Effector memory CD8-positive, alpha-beta T cell (primary cell): ENCODE measurements at regions not wholly inside any gene's neighbourhood (a gene's known extent, or its start where the extent isn't known, plus 50 kb on each side); places are given as distances from the start of the nearest gene placed in this dataset.
A peak's percentile ranks its signal among the peaks of the same experiment; 100 is the strongest.

Experiments
- ATAC-seq: fragments of 150-1000 bp; cut with Tn5 transposase; replicated peaks from 2 replicates; pipeline ENCODE4 v1.10.0; 2021; ENCODE audit warnings: mild to moderate bottlenecking, moderate library complexity
- DNase-seq, 3 experiments: peaks; one replicate each; pipeline ENCODE4 v3.0.0; 2021
- H3K27ac Mint-ChIP-seq, 2 donors: one replicate each; pipeline ENCODE4 v1.8.0; 2022; ENCODE audit warnings: mild to moderate bottlenecking in 2 of 2, mixed read lengths in 2 of 2, moderate library complexity in 2 of 2
- H3K27me3 Mint-ChIP-seq, 2 donors: one replicate each; pipeline ENCODE4 v1.8.0; 2022; ENCODE audit warnings: mixed read lengths in 2 of 2
- H3K36me3 Mint-ChIP-seq: one replicate; pipeline ENCODE4 v1.8.0; 2022; ENCODE audit warnings: mild to moderate bottlenecking, moderate library complexity, mixed read lengths; ENCODE audit not compliant: insufficient read depth
- H3K4me1 Mint-ChIP-seq, 2 donors: one replicate each; pipeline ENCODE4 v1.8.0; 2022; ENCODE audit warnings: low read depth in 2 of 2, mixed read lengths in 2 of 2
- H3K4me3 Mint-ChIP-seq, 2 donors: one replicate each; pipeline ENCODE4 v1.8.0; 2022; ENCODE audit warnings: mild to moderate bottlenecking in 2 of 2, mixed read lengths in 2 of 2, moderate library complexity in 2 of 2
- H3K9me3 Mint-ChIP-seq, 2 donors: one replicate each; pipeline ENCODE4 v1.8.0; 2022; ENCODE audit warnings: mixed read lengths in 2 of 2

DNA sequence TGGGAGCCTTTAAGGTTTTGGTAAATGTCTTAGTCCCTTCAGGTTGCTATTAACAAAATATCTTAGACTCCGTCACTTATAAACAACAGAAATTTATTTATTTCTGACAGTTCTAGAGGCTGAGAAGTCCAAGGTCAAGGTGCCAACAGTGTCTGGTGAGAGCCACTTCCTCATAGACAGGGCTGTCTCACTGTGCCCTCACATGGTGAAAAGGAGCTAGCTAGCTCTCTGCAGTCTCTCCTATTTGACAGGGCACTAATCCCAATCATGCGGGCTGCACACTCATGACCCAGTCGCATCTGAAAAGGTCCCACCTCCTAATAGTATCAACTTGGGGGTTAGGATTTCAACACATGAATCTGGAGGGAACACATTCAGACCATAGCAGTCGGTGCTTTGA, 63.4 kb upstream of the KLF3 start:
- peak overlapping the region in 1 of 2 donors; percentile 82 for H3K27ac Mint-ChIP-seq
- H3K36me3 Mint-ChIP-seq, result no peaks in the 10 kb centered on the region
- no peak overlapping the region for H3K4me3 Mint-ChIP-seq
- H3K4me1 Mint-ChIP-seq, result peaks cover 14 to 29% of the 10 kb centered on the region in 2 donors
- no peaks in the 10 kb centered on the region for H3K9me3 Mint-ChIP-seq
- ATAC-seq (peak; percentile 68), DNase-seq (peak in 1 of 3 experiments; percentile 5)
- H3K27me3 Mint-ChIP-seq, result no peaks in the 10 kb centered on the region

DNA sequence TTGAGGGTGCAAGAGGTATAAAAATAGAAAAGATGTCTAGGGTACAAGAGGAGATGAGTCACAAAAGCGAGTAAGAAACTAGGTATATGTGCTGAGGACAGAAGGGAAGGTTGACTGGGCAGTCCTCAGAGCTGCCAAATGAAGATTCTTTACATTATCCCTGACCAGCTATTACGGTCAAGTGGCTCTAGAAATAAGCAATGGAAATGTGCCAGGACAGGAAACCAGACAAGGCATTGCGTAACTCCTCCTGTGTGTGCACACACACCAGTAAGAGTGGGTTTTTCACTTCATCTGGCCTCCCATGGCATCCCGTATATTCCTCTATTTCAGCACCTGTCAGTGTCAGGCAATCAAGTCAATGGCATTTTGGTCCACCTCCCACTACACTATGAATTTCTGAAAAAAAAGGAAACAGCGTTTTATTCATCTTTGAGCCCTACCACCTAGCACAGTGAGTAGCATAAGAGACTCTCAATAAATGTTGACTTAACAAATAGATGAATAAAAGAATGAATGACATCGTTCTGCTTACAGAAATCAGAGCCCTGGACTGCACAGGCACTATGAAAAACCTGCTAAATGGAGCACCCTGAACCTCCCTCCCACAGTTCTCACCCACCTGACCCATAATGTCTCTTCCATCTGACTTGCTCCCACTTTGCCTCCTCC, 62.6 kb upstream of the KLF3 start:
- peak overlapping the region in 1 of 2 donors; percentile 82 for H3K27ac Mint-ChIP-seq
- H3K9me3 Mint-ChIP-seq, result no peaks in the 10 kb centered on the region
- H3K4me1 Mint-ChIP-seq, result peaks cover 21 to 36% of the 10 kb centered on the region in 2 donors
- H3K4me3 Mint-ChIP-seq, result no peak overlapping the region
- no peaks in the 10 kb centered on the region for H3K27me3 Mint-ChIP-seq
- DNase-seq (no peak), ATAC-seq (no peak)
- no peaks in the 10 kb centered on the region for H3K36me3 Mint-ChIP-seq

DNA sequence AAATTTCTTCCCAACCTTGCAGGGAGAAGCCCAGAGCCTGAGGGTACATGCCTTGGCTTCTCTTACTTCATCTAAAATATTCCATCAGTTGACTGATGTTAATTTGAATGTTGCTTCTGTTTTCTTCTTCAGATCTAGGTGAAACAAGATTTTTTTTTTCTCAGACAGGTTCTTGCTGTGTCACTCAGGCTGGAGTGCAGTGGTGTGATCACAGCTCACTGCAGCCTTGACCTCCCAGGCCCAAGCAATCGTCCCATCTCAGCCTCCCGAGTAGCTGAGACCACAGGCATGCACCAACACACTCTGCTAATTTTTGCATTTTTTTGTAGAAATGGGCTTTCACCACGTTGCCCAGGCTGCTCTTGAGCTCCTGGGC, 62.1 kb upstream of the KLF3 start:
- no peak overlapping the region for H3K4me3 Mint-ChIP-seq
- H3K27me3 Mint-ChIP-seq, result no peaks in the 10 kb centered on the region
- H3K36me3 Mint-ChIP-seq, result no peaks in the 10 kb centered on the region
- DNase-seq, result no peak
- no peaks in the 10 kb centered on the region for H3K9me3 Mint-ChIP-seq
- H3K4me1 Mint-ChIP-seq, result peaks cover 24 to 39% of the 10 kb centered on the region in 2 donors
- no peak for ATAC-seq
- H3K27ac Mint-ChIP-seq, result no peak overlapping the region

DNA sequence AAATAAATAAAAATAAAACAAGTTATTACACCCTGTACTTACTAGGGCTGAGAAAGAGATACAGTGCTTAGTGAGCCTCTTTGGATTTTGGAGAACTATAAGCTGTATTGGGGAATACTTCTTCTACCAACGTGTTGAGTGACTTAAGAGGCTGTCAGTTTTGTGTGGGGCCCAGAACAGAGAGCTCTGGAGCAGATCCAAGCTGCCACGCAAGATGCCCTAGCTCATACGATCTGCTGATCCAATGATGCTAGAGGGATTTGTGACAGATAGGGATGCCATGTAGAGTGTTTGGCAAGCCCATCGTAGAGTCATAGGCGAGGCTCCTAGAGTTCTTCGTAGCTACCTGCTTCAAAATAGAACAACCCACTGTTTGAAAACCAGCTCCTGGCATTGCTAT, 60.3 kb upstream of the KLF3 start:
- Mint-ChIP-seq H3K4me3 (no peak overlapping the region), H3K9me3 (no peaks in the 10 kb centered on the region), H3K4me1 (peaks cover 26 to 43% of the 10 kb centered on the region in 2 donors), H3K27me3 (no peaks in the 10 kb centered on the region), H3K27ac (no peak overlapping the region), H3K36me3 (no peaks in the 10 kb centered on the region)
- DNase-seq (no peak), ATAC-seq (no peak)

DNA sequence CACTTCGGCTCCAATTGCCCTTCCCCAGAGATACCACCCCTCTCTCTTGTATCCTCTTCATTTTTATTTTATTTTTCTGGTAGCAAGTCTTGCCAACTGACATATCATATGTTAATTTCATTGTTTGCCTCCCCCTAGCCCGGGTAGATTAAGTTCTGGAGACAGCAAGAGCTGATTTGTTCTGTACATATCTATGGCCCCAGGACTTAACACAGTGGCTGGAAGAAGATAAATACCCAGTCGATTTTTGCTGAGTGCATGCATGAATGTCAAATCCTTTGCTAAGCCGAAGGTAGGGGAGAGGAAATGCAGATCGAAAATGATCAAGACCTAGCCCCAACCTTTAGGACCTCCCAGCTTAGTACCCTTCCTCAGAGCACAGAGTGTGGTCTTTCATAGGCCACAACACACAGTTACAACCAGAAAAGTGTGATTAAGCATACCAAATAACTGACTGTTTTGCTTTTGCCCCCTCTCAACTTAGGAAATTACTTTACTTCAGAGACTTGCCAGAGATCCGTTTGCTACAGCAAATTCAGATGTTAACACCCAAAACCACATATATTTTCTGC, 58.7 kb upstream of the KLF3 start:
- peaks cover 3% of the 10 kb centered on the region for H3K36me3 Mint-ChIP-seq
- H3K27me3 Mint-ChIP-seq, result no peaks in the 10 kb centered on the region
- peak overlapping the region; percentile 33 to 76 for H3K27ac Mint-ChIP-seq
- DNase-seq (no peak), ATAC-seq (no peak)
- H3K4me3 Mint-ChIP-seq, result peak overlapping the region in 1 of 2 donors; percentile 32
- H3K4me1 Mint-ChIP-seq, result peaks cover 30 to 48% of the 10 kb centered on the region in 2 donors
- no peaks in the 10 kb centered on the region for H3K9me3 Mint-ChIP-seq

DNA sequence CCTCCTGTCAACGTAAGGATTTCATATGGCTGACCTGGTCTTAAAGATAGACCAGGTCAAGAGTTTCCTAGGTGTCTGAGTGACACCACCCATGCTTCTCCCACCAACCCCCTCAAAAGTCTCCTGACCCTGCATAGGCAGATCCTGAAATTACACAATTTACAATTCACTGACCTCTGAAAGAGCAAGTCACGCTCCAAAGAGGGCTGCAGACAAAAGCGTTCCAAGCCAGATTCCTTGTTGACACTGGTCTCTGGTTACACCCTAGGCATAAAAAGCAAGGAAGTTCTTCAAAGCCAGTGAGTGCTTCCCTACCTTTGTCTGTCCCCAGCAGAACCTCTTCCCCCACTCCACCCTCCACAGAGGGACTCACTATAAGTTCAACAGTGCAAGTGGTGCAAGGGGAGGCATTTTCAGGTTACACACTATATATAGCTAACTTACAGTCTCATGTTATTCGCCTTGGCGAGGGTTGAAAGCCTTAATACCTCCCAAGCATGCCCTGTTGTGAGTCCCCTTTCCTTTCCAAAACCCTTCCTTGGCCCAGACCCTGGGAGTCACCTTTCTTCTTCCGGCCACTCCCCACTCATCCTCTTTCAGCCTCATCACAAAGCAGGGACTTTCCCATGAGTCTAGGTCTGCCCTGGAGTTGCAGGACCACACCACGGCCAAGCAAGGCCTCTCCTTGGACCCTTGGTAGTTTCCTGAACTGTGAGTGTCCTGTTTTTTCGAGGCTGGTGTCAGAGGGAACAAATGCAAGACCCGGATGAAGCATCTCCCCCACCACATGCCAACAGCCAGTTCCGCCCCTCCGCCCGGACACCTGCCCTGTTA, 58.0 kb upstream of the KLF3 start:
- Mint-ChIP-seq H3K9me3 (no peaks in the 10 kb centered on the region), H3K27me3 (no peaks in the 10 kb centered on the region), H3K36me3 (peaks cover 3% of the 10 kb centered on the region), H3K4me3 (no peak overlapping the region), H3K27ac (peak overlapping the region; percentile 33 to 76), H3K4me1 (peaks cover 30 to 42% of the 10 kb centered on the region in 2 donors)
- no peak for ATAC-seq
- DNase-seq, result no peak

DNA sequence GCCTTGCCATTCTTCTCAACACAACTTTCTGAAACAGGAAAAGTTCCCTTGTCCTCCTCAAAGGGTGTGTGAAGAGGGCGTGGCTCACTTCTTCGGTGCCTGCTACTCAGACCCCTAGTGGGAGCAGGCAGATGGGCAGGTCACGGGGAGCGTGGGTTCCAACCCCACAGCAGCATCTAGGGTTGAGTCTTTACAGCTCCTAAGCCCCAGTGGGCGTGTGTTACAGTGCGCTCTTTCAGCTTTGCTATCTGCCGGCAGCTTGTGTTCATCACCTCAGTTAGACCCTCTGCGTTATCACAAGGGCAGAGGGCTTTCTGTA, 57.5 kb upstream of the KLF3 start:
- Mint-ChIP-seq H3K27me3 (no peaks in the 10 kb centered on the region), H3K27ac (no peak overlapping the region), H3K4me1 (peaks cover 30 to 37% of the 10 kb centered on the region in 2 donors), H3K4me3 (no peak overlapping the region), H3K36me3 (peaks cover 3% of the 10 kb centered on the region), H3K9me3 (no peaks in the 10 kb centered on the region)
- DNase-seq (no peak), ATAC-seq (no peak)

DNA sequence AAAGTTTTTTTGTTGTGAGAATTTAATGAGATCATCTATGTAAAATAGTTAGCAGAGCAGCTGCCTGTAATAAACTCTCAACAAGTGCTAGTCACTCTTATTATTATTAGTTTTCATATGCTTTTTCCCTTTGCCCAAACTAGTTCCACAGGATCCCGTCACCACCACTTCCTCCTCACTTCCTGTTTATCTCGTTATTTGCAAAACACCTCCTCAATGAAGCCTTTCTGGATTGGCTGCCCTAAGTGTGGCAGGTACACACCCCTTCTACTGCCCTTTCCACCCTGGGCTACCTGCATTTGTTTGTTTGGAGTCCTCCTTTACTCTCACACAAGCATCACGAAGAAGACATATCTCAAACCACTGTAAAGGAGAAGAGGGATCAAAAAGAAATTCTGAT, 54.4 kb upstream of the KLF3 start:
- no peak for ATAC-seq
- Mint-ChIP-seq H3K27ac (peak overlapping the region; percentile 1 to 64), H3K27me3 (no peaks in the 10 kb centered on the region), H3K9me3 (no peaks in the 10 kb centered on the region), H3K4me3 (peak overlapping the region in 1 of 2 donors; percentile 2), H3K4me1 (peaks cover 26 to 30% of the 10 kb centered on the region in 2 donors), H3K36me3 (peaks cover 3% of the 10 kb centered on the region)
- DNase-seq, result no peak

DNA sequence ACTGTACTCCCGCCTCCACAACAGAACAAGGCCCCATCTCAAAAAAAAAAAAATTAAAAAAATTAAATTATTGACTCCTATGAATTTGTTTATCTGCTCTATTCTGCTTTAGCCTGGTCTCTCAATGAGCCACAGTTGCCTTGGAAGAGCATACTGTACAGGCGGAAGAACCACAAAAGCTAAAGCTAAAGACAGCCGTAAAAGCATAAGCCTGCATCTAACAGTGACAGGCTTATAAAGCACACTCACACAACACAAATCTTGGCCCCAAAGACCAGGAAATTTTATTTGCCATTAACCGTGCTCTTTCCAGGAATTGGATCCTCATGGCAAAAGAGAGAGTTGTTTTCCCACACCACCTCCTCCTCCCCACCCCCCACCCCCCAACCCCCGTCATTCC, 53.5 kb upstream of the KLF3 start:
- ATAC-seq, result no peak
- no peak for DNase-seq

DNA sequence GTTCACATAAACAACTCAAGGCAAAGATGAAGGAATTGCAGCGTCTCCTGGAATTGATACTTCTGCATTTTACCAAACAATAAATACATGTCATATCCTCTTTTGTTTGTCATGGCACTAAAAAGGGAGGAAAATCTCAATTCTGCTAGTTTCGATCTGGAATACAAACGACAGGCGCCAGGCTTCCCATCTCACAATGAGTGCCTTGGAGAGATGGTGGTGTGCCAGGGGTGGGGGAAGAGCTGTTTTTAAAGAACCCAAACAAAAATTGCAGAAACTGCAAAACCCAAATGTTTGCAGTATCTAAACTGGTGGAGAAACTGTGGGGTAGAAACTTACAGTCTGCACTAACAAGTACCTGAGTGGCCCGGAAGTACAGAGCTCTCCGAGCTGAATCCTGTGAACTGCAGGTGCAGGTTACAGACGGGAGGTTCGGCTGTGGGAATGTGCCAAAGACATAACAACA, 53.0 kb upstream of the KLF3 start:
- H3K27me3 Mint-ChIP-seq, result no peaks in the 10 kb centered on the region
- no peaks in the 10 kb centered on the region for H3K9me3 Mint-ChIP-seq
- no peak overlapping the region for H3K27ac Mint-ChIP-seq
- H3K36me3 Mint-ChIP-seq, result peaks cover 3% of the 10 kb centered on the region
- DNase-seq, result no peak
- H3K4me1 Mint-ChIP-seq, result peaks cover 13 to 17% of the 10 kb centered on the region in 2 donors
- H3K4me3 Mint-ChIP-seq, result no peak overlapping the region
- no peak for ATAC-seq

More for the DNA sequence above, 53.5 kb upstream of the KLF3 start:
- H3K27me3 Mint-ChIP-seq, result no peaks in the 10 kb centered on the region
- H3K27ac Mint-ChIP-seq, result no peak overlapping the region
- H3K4me3 Mint-ChIP-seq, result no peak overlapping the region
- H3K4me1 Mint-ChIP-seq, result peaks cover 18 to 21% of the 10 kb centered on the region in 2 donors
- H3K36me3 Mint-ChIP-seq, result peaks cover 3% of the 10 kb centered on the region
- H3K9me3 Mint-ChIP-seq, result no peaks in the 10 kb centered on the region

DNA sequence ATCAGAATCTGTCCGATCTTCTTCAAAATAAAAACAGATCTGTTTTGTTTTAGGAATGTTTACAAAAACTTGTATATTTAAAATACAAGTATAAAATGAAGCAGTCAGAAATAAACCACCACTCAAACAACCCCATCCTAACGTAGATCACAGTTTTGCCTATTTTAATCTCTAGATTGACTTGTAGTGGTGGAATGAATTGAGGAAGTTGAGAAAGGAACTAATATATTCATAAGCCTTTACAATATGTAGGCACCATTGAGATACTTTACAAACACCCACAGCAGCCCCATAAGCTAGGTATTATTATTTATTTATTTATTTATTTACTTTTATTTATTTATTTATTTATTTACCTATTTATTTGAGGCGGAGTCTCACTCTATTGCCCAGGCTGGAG, 52.3 kb upstream of the KLF3 start:
- peaks cover 7 to 11% of the 10 kb centered on the region in 2 donors for H3K4me1 Mint-ChIP-seq
- ATAC-seq (no peak), DNase-seq (no peak)
- H3K27me3 Mint-ChIP-seq, result no peaks in the 10 kb centered on the region
- no peaks in the 10 kb centered on the region for H3K9me3 Mint-ChIP-seq
- no peak overlapping the region for H3K27ac Mint-ChIP-seq
- H3K36me3 Mint-ChIP-seq, result peaks cover 3% of the 10 kb centered on the region
- H3K4me3 Mint-ChIP-seq, result no peak overlapping the region

DNA sequence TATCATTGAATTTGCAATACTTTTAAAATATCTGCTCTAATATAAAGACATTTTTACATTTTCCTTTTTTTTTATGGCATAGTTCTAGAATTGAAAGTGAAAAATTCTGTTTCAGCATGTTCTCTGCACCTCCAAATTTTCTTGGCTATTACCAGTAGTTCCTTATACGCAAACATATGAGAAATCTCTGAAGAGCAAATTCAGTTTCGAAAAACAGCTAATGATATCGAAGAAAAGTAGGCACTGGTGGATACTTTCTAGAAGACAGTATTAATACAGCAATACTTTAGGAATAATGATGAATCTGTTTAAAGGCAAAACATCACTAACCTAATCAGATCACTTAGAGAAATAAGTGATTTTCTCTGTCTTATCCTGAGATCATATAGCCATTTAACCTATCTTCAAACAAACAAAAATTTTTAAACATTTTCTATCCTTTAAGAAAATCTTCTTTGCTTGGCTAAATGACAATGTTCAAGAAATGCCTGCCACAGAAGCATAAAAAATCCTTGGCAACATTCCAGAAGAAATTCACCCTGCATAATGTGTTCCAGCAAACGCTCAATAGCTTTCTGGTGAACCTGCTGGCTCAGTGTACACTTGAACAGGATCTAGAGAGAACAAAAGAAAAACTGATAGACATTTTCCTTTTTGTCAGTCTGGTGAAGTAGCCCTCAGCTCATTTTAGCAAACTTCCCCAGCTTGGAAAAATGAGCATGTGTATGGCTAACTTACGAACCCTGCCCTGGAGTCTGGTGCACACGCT, 51.2 kb upstream of the KLF3 start:
- no peak for ATAC-seq
- no peaks in the 10 kb centered on the region for H3K27me3 Mint-ChIP-seq

More for the DNA sequence above, 51.2 kb upstream of the KLF3 start:
- H3K27ac Mint-ChIP-seq, result no peak overlapping the region
- H3K36me3 Mint-ChIP-seq, result peaks cover 3% of the 10 kb centered on the region
- no peaks in the 10 kb centered on the region for H3K9me3 Mint-ChIP-seq
- no peak for DNase-seq
- peaks cover 5 to 7% of the 10 kb centered on the region in 2 donors for H3K4me1 Mint-ChIP-seq
- no peak overlapping the region for H3K4me3 Mint-ChIP-seq
